ENCODE measurements at regions not wholly inside any gene's neighbourhood (a gene's known extent, or its start where the extent isn't known, plus 50 kb on each side); places are given as distances from the start of the nearest gene placed in this dataset.

- no peaks in the 10 kb centered on the region for H3K27me3 ChIP-seq (ENCODE audit: insufficient read depth)
- ATAC-seq (no peak), DNase-seq (ENCODE audit: low spot score) (no peak)
- no peak overlapping the region for H3K27ac ChIP-seq (ENCODE audit: low read depth)
- H4K20me1 ChIP-seq (replicated peaks; ENCODE audit: insufficient read depth), result no peaks in the 10 kb centered on the region
- H3K27me3 Mint-ChIP-seq (ENCODE audit: insufficient read depth, low read depth, poor library complexity), result peaks cover 1% of the 10 kb centered on the region
- H3K4me2 ChIP-seq, result no peak overlapping the region
- H3K9me3 Mint-ChIP-seq, result no peaks in the 10 kb centered on the region
- H3K4me3 ChIP-seq, result no peak overlapping the region
- TF ChIP-seq ETS1 (IDR thresholded peaks at IDR 0.05) (no peak), ZNF331 (CRISPR knock-in tag; IDR thresholded peaks at IDR 0.05; ENCODE audit: low read depth) (no peak), NANOG (IDR thresholded peaks at IDR 0.05; ENCODE audit: borderline replicate concordance) (no peak), POLR2AphosphoS5 (IDR thresholded peaks at IDR 0.05; ENCODE audit: low read depth) (no peak), ZNF114 (CRISPR knock-in tag; IDR thresholded peaks at IDR 0.05) (no peak), EZH2 (IDR thresholded peaks at IDR 0.05; ENCODE audit: low read depth, unreplicated experiment) (no peak), EZH2phosphoT487 (IDR thresholded peaks at IDR 0.05; ENCODE audit: unreplicated experiment) (no peak), JUNB (IDR thresholded peaks at IDR 0.05; ENCODE audit: unreplicated experiment) (no peak), STAT1 (IDR thresholded peaks at IDR 0.05; ENCODE audit: unreplicated experiment) (no peak), CREB1 (CRISPR knock-in tag; IDR thresholded peaks at IDR 0.05; ENCODE audit: low read depth) (no peak)
- TF ChIP-seq, protein P1, sequence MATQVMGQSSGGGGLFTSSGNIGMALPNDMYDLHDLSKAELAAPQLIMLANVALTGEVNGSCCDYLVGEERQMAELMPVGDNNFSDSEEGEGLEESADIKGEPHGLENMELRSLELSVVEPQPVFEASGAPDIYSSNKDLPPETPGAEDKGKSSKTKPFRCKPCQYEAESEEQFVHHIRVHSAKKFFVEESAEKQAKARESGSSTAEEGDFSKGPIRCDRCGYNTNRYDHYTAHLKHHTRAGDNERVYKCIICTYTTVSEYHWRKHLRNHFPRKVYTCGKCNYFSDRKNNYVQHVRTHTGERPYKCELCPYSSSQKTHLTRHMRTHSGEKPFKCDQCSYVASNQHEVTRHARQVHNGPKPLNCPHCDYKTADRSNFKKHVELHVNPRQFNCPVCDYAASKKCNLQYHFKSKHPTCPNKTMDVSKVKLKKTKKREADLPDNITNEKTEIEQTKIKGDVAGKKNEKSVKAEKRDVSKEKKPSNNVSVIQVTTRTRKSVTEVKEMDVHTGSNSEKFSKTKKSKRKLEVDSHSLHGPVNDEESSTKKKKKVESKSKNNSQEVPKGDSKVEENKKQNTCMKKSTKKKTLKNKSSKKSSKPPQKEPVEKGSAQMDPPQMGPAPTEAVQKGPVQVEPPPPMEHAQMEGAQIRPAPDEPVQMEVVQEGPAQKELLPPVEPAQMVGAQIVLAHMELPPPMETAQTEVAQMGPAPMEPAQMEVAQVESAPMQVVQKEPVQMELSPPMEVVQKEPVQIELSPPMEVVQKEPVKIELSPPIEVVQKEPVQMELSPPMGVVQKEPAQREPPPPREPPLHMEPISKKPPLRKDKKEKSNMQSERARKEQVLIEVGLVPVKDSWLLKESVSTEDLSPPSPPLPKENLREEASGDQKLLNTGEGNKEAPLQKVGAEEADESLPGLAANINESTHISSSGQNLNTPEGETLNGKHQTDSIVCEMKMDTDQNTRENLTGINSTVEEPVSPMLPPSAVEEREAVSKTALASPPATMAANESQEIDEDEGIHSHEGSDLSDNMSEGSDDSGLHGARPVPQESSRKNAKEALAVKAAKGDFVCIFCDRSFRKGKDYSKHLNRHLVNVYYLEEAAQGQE (IDR thresholded peaks at IDR 0.05; ENCODE audit: unreplicated experiment), result no peak
- TF ChIP-seq, protein P2, sequence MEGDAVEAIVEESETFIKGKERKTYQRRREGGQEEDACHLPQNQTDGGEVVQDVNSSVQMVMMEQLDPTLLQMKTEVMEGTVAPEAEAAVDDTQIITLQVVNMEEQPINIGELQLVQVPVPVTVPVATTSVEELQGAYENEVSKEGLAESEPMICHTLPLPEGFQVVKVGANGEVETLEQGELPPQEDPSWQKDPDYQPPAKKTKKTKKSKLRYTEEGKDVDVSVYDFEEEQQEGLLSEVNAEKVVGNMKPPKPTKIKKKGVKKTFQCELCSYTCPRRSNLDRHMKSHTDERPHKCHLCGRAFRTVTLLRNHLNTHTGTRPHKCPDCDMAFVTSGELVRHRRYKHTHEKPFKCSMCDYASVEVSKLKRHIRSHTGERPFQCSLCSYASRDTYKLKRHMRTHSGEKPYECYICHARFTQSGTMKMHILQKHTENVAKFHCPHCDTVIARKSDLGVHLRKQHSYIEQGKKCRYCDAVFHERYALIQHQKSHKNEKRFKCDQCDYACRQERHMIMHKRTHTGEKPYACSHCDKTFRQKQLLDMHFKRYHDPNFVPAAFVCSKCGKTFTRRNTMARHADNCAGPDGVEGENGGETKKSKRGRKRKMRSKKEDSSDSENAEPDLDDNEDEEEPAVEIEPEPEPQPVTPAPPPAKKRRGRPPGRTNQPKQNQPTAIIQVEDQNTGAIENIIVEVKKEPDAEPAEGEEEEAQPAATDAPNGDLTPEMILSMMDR (conservative IDR thresholded peaks at IDR 0.05; ENCODE audit: low read depth in 2 of 2), result no peak
- TF ChIP-seq, protein P3, sequence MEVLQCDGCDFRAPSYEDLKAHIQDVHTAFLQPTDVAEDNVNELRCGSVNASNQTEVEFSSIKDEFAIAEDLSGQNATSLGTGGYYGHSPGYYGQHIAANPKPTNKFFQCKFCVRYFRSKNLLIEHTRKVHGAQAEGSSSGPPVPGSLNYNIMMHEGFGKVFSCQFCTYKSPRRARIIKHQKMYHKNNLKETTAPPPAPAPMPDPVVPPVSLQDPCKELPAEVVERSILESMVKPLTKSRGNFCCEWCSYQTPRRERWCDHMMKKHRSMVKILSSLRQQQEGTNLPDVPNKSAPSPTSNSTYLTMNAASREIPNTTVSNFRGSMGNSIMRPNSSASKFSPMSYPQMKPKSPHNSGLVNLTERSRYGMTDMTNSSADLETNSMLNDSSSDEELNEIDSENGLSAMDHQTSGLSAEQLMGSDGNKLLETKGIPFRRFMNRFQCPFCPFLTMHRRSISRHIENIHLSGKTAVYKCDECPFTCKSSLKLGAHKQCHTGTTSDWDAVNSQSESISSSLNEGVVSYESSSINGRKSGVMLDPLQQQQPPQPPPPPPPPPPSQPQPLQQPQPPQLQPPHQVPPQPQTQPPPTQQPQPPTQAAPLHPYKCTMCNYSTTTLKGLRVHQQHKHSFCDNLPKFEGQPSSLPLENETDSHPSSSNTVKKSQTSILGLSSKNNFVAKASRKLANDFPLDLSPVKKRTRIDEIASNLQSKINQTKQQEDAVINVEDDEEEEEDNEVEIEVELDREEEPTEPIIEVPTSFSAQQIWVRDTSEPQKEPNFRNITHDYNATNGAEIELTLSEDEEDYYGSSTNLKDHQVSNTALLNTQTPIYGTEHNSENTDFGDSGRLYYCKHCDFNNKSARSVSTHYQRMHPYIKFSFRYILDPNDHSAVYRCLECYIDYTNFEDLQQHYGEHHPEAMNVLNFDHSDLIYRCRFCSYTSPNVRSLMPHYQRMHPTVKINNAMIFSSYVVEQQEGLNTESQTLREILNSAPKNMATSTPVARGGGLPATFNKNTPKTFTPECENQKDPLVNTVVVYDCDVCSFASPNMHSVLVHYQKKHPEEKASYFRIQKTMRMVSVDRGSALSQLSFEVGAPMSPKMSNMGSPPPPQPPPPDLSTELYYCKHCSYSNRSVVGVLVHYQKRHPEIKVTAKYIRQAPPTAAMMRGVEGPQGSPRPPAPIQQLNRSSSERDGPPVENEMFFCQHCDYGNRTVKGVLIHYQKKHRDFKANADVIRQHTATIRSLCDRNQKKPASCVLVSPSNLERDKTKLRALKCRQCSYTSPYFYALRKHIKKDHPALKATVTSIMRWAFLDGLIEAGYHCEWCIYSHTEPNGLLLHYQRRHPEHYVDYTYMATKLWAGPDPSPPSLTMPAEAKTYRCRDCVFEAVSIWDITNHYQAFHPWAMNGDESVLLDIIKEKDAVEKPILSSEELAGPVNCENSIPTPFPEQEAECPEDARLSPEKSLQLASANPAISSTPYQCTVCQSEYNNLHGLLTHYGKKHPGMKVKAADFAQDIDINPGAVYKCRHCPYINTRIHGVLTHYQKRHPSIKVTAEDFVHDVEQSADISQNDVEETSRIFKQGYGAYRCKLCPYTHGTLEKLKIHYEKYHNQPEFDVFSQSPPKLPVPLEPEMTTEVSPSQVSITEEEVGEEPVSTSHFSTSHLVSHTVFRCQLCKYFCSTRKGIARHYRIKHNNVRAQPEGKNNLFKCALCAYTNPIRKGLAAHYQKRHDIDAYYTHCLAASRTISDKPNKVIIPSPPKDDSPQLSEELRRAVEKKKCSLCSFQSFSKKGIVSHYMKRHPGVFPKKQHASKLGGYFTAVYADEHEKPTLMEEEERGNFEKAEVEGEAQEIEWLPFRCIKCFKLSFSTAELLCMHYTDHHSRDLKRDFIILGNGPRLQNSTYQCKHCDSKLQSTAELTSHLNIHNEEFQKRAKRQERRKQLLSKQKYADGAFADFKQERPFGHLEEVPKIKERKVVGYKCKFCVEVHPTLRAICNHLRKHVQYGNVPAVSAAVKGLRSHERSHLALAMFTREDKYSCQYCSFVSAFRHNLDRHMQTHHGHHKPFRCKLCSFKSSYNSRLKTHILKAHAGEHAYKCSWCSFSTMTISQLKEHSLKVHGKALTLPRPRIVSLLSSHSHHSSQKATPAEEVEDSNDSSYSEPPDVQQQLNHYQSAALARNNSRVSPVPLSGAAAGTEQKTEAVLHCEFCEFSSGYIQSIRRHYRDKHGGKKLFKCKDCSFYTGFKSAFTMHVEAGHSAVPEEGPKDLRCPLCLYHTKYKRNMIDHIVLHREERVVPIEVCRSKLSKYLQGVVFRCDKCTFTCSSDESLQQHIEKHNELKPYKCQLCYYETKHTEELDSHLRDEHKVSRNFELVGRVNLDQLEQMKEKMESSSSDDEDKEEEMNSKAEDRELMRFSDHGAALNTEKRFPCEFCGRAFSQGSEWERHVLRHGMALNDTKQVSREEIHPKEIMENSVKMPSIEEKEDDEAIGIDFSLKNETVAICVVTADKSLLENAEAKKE (CRISPR knock-in tag; IDR thresholded peaks at IDR 0.05), result no peak
- no peaks in the 10 kb centered on the region; the same call in 2 of the 3 replicates for H3K4me1 Mint-ChIP-seq
- H3K4me1 ChIP-seq (ENCODE audit: insufficient read depth), result no peaks in the 10 kb centered on the region
- H3K9me2 ChIP-seq (ENCODE audit: insufficient read depth), result 0 out of 2 replicates have a peak, but pooled peaks cover 8% of the 10 kb centered on the region
- no peaks in the 10 kb centered on the region for H3K36me3 Mint-ChIP-seq (ENCODE audit: low read depth)
- H3K36me3 ChIP-seq (ENCODE audit: insufficient read depth), result no peaks in the 10 kb centered on the region
- no peak overlapping the region for H2AFZ ChIP-seq
- no peak overlapping the region for H3K4me3 Mint-ChIP-seq
- no peaks in the 10 kb centered on the region for H3K79me2 ChIP-seq (replicated peaks; ENCODE audit: insufficient read depth)
- no peaks in the 10 kb centered on the region for H3F3A ChIP-seq (replicated peaks; ENCODE audit: low read depth)
- H3K27ac Mint-ChIP-seq, result no peak overlapping the region
These were observed 409.6 kb downstream of the GADD45G start for GRCh38 chr9:90014421-90014820.

All from GM23338 (cell line).